Cardiac fibroblast (primary cell): ENCODE measurements at regions not wholly inside any gene's neighbourhood (a gene's known extent, or its start where the extent isn't known, plus 50 kb on each side); places are given as distances from the start of the nearest gene placed in this dataset.
"Not testable (repeated sequence)": the region's sequence is repeated elsewhere in the genome, so short reads cannot be mapped to it uniquely, and the experiment has no call there.

ENCODE experiments used
- DNase-seq, 2 donors: peaks; one replicate each; pipeline versions ENCODE4 v3.0.0 to v3.0.0-alpha.2; 2010; ENCODE audit warnings: low read depth in 2 of 2
- H3K4me3 ChIP-seq, 2 donors: replicated peaks in 1 of 2; 1 replicate in 1 of 2; 2 replicates in 1 of 2; pipeline ENCODE4 v1.5.1; 2011; ENCODE audit warnings: low read depth in 2 of 2, low read length in 2 of 2, mild to moderate bottlenecking in 2 of 2, moderate library complexity in 1 of 2
- TF ChIP-seq, protein P1 (sequence below): IDR thresholded peaks from one replicate; pipeline ENCODE4 v1.5.1; 2011; ENCODE audit warnings: low read depth, mild to moderate bottlenecking, low read length, inconsistent platforms

DNA sequence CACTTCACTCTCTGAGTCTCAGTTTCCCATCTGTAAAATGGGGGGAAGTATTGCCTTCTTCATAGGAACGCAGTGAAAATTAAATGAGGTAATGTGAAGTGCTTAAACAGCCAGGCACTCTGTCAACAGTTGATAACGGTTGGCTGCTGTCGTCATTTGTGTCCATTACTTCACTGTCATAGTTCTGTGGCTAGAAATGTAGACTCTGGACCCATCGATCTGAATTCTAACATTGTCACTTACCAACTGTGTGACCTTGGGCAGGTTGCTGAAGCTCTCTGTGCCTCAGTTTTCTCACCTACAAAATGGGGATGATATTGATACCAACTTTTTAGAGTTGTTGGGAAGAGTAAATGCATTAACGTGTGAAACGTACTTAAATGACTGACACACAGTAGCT lies 152.6 kb downstream of the PTPRU start:
- TF ChIP-seq, protein P1, sequence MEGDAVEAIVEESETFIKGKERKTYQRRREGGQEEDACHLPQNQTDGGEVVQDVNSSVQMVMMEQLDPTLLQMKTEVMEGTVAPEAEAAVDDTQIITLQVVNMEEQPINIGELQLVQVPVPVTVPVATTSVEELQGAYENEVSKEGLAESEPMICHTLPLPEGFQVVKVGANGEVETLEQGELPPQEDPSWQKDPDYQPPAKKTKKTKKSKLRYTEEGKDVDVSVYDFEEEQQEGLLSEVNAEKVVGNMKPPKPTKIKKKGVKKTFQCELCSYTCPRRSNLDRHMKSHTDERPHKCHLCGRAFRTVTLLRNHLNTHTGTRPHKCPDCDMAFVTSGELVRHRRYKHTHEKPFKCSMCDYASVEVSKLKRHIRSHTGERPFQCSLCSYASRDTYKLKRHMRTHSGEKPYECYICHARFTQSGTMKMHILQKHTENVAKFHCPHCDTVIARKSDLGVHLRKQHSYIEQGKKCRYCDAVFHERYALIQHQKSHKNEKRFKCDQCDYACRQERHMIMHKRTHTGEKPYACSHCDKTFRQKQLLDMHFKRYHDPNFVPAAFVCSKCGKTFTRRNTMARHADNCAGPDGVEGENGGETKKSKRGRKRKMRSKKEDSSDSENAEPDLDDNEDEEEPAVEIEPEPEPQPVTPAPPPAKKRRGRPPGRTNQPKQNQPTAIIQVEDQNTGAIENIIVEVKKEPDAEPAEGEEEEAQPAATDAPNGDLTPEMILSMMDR = no peak
- no peak overlapping the region for H3K4me3 ChIP-seq
- DNase-seq = no peak

DNA sequence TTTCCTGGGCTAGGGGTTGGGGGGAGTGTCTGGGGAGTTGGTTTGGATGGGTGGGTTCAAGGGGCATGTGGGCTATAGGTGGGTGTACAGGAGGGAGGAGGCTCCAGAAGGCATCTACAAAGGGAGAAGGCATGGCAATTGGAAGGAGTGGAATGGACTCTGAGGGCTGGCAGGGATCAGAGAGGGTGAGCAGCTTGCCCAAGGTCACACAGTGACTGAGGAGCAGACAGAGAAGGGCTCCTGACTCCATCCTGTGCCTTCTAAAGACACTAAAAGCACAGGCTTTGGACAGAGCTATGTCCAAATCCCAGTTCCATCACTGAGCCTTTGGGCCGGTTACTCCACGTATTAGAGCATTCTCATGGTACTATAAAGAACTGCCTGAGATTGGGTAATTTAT lies 151.8 kb downstream of the PTPRU start:
- TF ChIP-seq, protein P1 = no peak
- DNase-seq = no peak
- H3K4me3 ChIP-seq = no peak overlapping the region

DNA sequence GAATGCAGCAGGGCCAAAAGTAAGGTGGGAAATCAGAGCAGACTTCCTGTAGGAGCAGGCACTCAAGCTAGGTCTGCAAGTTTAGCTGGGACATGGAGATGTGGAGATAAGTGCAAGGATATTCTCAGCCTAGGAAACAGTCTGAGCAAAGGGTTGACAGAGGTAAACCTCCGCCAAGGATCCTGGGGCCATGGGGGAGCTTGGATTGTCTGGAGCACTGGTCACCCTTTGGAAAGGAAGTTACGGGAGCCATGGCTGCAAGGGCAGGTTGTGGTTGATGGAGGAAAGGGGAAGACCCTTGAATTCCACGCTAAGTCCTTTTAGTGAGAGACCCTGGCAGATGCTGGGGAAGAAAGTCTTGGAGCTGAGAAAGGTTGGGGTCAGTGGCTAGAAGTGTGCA lies 150.9 kb downstream of the PTPRU start:
- TF ChIP-seq, protein P1 = no peak
- H3K4me3 ChIP-seq = no peak overlapping the region
- no peak for DNase-seq

DNA sequence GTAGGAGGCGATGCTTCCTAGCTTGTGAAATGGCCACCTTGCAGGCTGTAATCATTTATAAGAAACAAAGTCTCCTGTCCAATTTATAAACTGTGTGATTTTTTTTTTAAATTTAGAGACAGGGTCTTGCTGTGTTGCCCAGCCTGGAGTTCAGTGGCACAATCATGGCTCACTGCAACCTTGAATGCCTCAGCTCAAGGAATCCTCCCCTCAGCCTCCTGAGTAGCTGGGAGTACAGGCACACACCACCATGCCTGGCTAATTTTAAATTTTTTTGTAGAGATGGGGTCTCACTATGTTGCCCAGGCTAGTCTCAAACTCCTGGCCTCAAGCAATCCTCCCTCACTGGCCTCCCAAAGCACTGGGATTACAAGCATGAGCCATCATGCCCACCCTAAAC lies 150.1 kb downstream of the PTPRU start:
- not testable (repeated sequence) for H3K4me3 ChIP-seq, DNase-seq

DNA sequence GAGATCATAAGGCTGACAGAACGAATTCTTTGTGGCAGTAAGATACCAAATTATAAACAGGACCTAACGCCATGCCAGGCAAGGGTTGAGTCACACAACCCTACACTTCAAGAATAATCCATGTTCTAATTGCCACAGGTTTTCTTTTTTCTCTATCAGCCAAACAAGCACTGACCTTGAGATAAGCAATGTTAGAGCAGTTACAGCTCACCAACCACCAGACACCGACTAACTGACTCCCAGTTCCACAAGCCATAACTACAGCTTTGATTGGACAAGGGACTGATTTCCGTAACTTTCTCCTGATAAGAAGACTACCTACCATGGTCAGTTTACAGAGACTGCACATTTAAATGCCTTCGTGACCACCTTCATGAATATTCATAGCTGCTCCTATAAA lies 149.6 kb downstream of the PTPRU start:
- DNase-seq = no peak
- TF ChIP-seq, protein P1 = no peak
- H3K4me3 ChIP-seq = no peak overlapping the region

DNA sequence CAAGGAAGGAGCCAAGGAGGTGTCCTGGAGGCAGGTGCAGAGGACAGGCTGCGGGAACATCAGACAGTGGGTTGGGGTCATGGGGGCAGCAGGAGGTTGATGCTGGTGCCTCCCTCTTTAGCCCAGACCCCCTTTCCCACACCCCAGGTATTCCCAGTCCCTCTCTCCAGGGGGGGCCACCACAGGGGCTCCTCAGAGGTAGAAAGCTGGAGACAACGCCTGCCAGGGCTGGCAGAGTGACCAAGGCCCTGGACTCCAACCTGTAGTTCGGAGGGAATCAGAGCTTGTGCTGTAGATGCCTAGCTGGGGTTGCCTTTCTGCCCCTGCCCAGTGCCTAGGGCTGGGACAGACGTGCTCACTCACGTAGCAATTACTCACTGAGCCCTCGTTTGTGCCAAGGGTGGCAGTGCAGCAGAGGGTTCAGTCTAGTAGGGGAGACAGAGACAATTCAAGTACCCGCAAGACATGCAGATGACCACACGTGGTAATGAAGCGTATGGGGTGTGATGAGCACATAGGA lies 148.2 kb downstream of the PTPRU start:
- DNase-seq = no peak
- H3K4me3 ChIP-seq = no peak overlapping the region
- TF ChIP-seq, protein P1 = no peak

DNA sequence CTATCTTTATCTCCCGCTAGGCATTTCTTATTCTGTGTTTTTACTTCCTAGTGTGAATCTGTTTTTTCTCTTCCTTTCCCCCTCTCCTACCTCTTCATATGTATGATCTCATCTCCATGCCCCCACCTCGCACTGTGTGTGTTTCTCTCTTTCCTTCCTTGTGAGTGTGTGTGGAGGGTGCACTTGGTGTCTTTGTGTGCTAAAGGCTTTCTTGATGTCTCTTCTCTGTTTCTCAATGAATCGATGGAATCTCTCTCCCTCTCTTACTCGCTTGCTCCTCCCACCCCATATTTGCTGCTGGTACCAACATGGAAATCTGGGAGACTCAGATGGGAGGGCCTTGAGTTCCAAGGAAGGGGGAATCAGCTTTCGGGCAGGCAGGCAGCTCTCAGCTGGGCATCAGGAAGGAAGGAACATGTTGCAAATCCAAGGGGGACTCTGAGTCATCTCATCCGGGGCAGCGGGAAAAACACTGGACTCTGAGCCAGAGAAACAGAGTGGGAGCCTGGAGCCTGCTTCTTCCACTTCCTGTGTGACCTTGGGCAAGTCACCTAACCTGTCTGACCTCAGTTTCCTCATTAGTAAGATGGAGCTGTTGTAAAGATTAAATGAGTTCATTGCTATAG lies 147.5 kb downstream of the PTPRU start:
- TF ChIP-seq, protein P1 = no peak
- DNase-seq = peak; percentile 22 to 76
- H3K4me3 ChIP-seq = no peak overlapping the region
